ENCODE measurements at regions not wholly inside any gene's neighbourhood (a gene's known extent, or its start where the extent isn't known, plus 50 kb on each side); places are given as distances from the start of the nearest gene placed in this dataset.

DNA sequence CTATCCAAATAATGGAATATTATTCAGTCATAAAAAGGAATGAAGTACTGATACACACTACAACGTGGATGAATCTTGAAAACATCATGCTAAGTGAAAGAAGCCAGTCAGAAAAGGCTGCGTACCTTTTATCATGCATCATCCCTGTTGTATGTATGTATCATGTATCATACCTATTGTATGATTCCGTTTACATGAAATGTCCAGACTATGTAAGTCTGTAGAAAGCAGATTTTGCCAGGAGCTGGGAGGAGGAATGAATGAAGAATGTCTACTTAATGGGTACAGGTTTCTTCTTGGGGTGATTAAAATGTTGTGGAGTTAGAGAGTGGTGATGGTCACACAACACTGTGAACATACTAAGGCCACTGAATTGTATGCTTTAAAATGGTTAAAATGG, 135.9 kb upstream of the KLF14 start:
- TF ChIP-seq, protein P1, sequence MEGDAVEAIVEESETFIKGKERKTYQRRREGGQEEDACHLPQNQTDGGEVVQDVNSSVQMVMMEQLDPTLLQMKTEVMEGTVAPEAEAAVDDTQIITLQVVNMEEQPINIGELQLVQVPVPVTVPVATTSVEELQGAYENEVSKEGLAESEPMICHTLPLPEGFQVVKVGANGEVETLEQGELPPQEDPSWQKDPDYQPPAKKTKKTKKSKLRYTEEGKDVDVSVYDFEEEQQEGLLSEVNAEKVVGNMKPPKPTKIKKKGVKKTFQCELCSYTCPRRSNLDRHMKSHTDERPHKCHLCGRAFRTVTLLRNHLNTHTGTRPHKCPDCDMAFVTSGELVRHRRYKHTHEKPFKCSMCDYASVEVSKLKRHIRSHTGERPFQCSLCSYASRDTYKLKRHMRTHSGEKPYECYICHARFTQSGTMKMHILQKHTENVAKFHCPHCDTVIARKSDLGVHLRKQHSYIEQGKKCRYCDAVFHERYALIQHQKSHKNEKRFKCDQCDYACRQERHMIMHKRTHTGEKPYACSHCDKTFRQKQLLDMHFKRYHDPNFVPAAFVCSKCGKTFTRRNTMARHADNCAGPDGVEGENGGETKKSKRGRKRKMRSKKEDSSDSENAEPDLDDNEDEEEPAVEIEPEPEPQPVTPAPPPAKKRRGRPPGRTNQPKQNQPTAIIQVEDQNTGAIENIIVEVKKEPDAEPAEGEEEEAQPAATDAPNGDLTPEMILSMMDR (IDR thresholded peaks at IDR 0.05): no peak
- TF ChIP-seq POLR2A (IDR thresholded peaks at IDR 0.05): no peak

Data from testis (tissue), 2 donors.